Nephron (organoid): ENCODE measurements at regions not wholly inside any gene's neighbourhood (a gene's known extent, or its start where the extent isn't known, plus 50 kb on each side); places are given as distances from the start of the nearest gene placed in this dataset.

Experiments used
- H3K27ac Mint-ChIP-seq, 3 experiments: 2 replicates each; pipeline ENCODE4 v1.8.0; 2020; ENCODE audit warnings: mixed read lengths in 3 of 3, mild to moderate bottlenecking in 2 of 3, moderate library complexity in 1 of 3
- H3K27me3 Mint-ChIP-seq: 2 replicates; pipeline ENCODE4 v1.8.0; 2021; ENCODE audit warnings: low read depth, mild to moderate bottlenecking, moderate library complexity, mixed read lengths
- H3K36me3 Mint-ChIP-seq: 2 replicates; pipeline ENCODE4 v1.8.0; 2020; ENCODE audit warnings: low read depth, mixed read lengths
- H3K4me1 Mint-ChIP-seq: 2 replicates; pipeline ENCODE4 v1.8.0; 2020; ENCODE audit warnings: mixed read lengths
- H3K4me3 Mint-ChIP-seq, 3 experiments: 2 replicates each; pipeline ENCODE4 v1.8.0; 2020; ENCODE audit warnings: mild to moderate bottlenecking in 3 of 3, mixed read lengths in 3 of 3, moderate library complexity in 2 of 3
- H3K9me3 Mint-ChIP-seq: 2 replicates; pipeline ENCODE4 v1.8.0; 2020; ENCODE audit warnings: mixed read lengths
- CTCF ChIP-seq, 3 experiments: fragments of 200-600 bp; sonication (generic); IDR thresholded peaks; one replicate each; pipeline ENCODE4 v1.5.0; 2021; ENCODE audit warnings: antibody characterized with exemption in 3 of 3; ENCODE audit not compliant: unreplicated experiment in 3 of 3

GRCh38 chr9:14535161-14535955 lies 157.9 kb downstream of the ZDHHC21 start:
- H3K27ac Mint-ChIP-seq: no peak overlapping the region
- TF ChIP-seq CTCF (IDR thresholded peaks at IDR 0.05; ENCODE audit: unreplicated experiment in 3 of 3): no peak
- peaks cover 33% of the 10 kb centered on the region for H3K4me1 Mint-ChIP-seq
- no peak overlapping the region for H3K4me3 Mint-ChIP-seq
- H3K9me3 Mint-ChIP-seq: no peaks in the 10 kb centered on the region
- peaks cover 18% of the 10 kb centered on the region for H3K27me3 Mint-ChIP-seq
- no peaks in the 10 kb centered on the region for H3K36me3 Mint-ChIP-seq

- Mint-ChIP-seq H3K36me3 (no peaks in the 10 kb centered on the region), H3K4me1 (peaks cover 38% of the 10 kb centered on the region), H3K4me3 (no peak overlapping the region), H3K27ac (no peak overlapping the region), H3K9me3 (no peaks in the 10 kb centered on the region), H3K27me3 (peaks cover 18% of the 10 kb centered on the region)
- no peak for TF ChIP-seq CTCF (IDR thresholded peaks at IDR 0.05; ENCODE audit: unreplicated experiment in 3 of 3)
Measured at GRCh38 chr9:14533867-14534640, 159.2 kb downstream of the ZDHHC21 start.

- H3K27ac Mint-ChIP-seq: peak overlapping the region in 2 of 3 experiments; percentile 20 to 29
- H3K9me3 Mint-ChIP-seq: no peaks in the 10 kb centered on the region
- peaks cover 44% of the 10 kb centered on the region for H3K4me1 Mint-ChIP-seq
- no peaks in the 10 kb centered on the region for H3K36me3 Mint-ChIP-seq
- no peak for TF ChIP-seq CTCF (IDR thresholded peaks at IDR 0.05; ENCODE audit: unreplicated experiment in 3 of 3)
- H3K4me3 Mint-ChIP-seq: no peak overlapping the region
- H3K27me3 Mint-ChIP-seq: peaks cover 18% of the 10 kb centered on the region
Measured at GRCh38 chr9:14532456-14533115, 160.6 kb downstream of the ZDHHC21 start.

GRCh38 chr9:14531341-14532269 lies 161.6 kb downstream of the ZDHHC21 start:
- Mint-ChIP-seq H3K36me3 (no peaks in the 10 kb centered on the region), H3K27ac (peak overlapping the region in 1 of 3 experiments; percentile 25), H3K9me3 (no peaks in the 10 kb centered on the region), H3K4me3 (no peak overlapping the region), H3K4me1 (peaks cover 44% of the 10 kb centered on the region), H3K27me3 (peaks cover 18% of the 10 kb centered on the region)
- no peak for TF ChIP-seq CTCF (IDR thresholded peaks at IDR 0.05; ENCODE audit: unreplicated experiment in 3 of 3)

GRCh38 chr9:14530841-14531240 lies 162.4 kb downstream of the ZDHHC21 start:
- TF ChIP-seq CTCF (IDR thresholded peaks at IDR 0.05; ENCODE audit: unreplicated experiment in 3 of 3): no peak
- Mint-ChIP-seq H3K4me3 (peak overlapping the region in 1 of 3 experiments; percentile 1), H3K36me3 (no peaks in the 10 kb centered on the region), H3K4me1 (peaks cover 44% of the 10 kb centered on the region), H3K27ac (no peak overlapping the region), H3K9me3 (no peaks in the 10 kb centered on the region), H3K27me3 (peaks cover 18% of the 10 kb centered on the region)
